ENCODE measurements at regions not wholly inside any gene's neighbourhood (a gene's known extent, or its start where the extent isn't known, plus 50 kb on each side); places are given as distances from the start of the nearest gene placed in this dataset.

- H3K4me1 ChIP-seq: peaks cover 3 to 32% (median 15%) of the 10 kb centered on the region in 9 donors
- H3K27ac ChIP-seq: peak overlapping the region in 7 of 10 donors; percentile 11 to 70 (median 37)
- intact Hi-C loops (cut with DNase I): loop anchor here in 1 of 10 donors (10.0 kb wide), 1 partner anchor 84 kb away; no protein-coding TSS in a partner anchor
- H3K36me3 ChIP-seq: no peaks in the 10 kb centered on the region
- 62 to 68% methylated on average over 4 of the region's 4 CpGs for WGBS, 2 donors
- H3K27me3 ChIP-seq: no peaks in the 10 kb centered on the region
- ATAC-seq: peak in 5 of 8 donors; percentile 27 to 87 (median 47)
- no peaks in the 10 kb centered on the region for H3K9me3 ChIP-seq
- DNase-seq: no peak
- TF ChIP-seq, protein P1, sequence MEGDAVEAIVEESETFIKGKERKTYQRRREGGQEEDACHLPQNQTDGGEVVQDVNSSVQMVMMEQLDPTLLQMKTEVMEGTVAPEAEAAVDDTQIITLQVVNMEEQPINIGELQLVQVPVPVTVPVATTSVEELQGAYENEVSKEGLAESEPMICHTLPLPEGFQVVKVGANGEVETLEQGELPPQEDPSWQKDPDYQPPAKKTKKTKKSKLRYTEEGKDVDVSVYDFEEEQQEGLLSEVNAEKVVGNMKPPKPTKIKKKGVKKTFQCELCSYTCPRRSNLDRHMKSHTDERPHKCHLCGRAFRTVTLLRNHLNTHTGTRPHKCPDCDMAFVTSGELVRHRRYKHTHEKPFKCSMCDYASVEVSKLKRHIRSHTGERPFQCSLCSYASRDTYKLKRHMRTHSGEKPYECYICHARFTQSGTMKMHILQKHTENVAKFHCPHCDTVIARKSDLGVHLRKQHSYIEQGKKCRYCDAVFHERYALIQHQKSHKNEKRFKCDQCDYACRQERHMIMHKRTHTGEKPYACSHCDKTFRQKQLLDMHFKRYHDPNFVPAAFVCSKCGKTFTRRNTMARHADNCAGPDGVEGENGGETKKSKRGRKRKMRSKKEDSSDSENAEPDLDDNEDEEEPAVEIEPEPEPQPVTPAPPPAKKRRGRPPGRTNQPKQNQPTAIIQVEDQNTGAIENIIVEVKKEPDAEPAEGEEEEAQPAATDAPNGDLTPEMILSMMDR (IDR thresholded peaks at IDR 0.05): no peak
- H3K4me3 ChIP-seq: no peak overlapping the region
These were observed 141.1 kb upstream of the IRF2BP2 start for GRCh38 chr1:234750922-234751627.

DNA sequence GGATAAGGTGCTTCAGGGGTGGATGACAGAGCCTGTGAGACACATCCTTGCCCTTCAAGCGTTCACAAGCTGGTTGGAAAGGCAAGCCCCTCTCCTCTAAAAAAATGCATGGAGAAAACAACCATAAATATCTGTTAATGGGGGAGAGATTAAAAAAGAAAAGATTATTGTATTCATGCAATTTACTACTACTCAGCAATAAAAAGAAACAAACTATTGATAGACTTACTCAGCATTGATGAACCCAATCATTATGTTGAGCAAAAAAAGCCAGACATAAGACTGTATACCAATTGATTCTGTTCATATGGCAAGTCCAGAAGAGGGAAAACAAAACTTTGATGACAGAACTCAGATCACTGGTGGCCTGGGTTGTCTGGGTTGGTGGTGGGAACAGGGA is 138.7 kb upstream of the IRF2BP2 start:
- H3K4me1 ChIP-seq: peaks cover 0 to 35% (median 11%) of the 10 kb centered on the region in 9 donors
- no peak overlapping the region for H3K27ac ChIP-seq
- no peak for ATAC-seq
- DNase-seq: no peak
- WGBS, 2 donors: 93 to 100% methylated on average over 1 of the region's 1 CpG
- H3K4me3 ChIP-seq: no peak overlapping the region
- TF ChIP-seq, protein P1 (IDR thresholded peaks at IDR 0.05): no peak
- no peaks in the 10 kb centered on the region for H3K9me3 ChIP-seq
- no peaks in the 10 kb centered on the region for H3K27me3 ChIP-seq
- intact Hi-C loops (cut with DNase I): no loop called here
- no peaks in the 10 kb centered on the region for H3K36me3 ChIP-seq

- Histone ChIP-seq H3K4me1 (peaks cover 0 to 42% (median 11%) of the 10 kb centered on the region in 9 donors), H3K4me3 (no peak overlapping the region), H3K9me3 (no peaks in the 10 kb centered on the region), H3K27me3 (no peaks in the 10 kb centered on the region), H3K36me3 (no peaks in the 10 kb centered on the region), H3K27ac (no peak overlapping the region)
- intact Hi-C loops (cut with DNase I): no loop called here
- TF ChIP-seq, protein P1 (IDR thresholded peaks at IDR 0.05): no peak
- WGBS, 2 donors: 91 to 95% methylated on average over 7 of the region's 7 CpGs
- DNase-seq: no peak
- ATAC-seq: no peak
These were observed 138.1 kb upstream of the IRF2BP2 start for GRCh38 chr1:234748066-234748465.

DNA sequence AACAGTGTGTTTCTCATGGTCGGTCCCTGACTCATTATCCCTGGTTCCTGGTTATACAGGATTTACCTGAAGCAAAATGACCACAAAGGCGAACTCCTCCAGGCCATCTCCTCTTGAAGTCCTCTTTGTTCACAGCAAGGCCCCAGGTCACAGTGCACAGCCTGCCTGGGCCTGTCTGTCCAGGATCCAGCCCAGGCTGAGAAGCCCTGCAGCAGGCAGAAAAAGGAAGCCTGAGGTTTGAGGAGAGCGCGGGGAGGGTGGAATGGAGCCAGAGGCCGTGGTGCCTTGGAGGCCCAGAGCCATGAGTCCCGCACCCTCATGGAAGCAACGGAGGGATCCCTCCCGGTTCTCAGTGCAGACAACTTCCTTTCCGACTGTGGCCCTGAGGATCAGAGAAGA is 136.8 kb upstream of the IRF2BP2 start:
- Histone ChIP-seq H3K27me3 (no peaks in the 10 kb centered on the region), H3K4me3 (no peak overlapping the region), H3K27ac (no peak overlapping the region), H3K36me3 (no peaks in the 10 kb centered on the region), H3K9me3 (no peaks in the 10 kb centered on the region), H3K4me1 (peaks cover 0 to 42% (median 11%) of the 10 kb centered on the region in 9 donors)
- intact Hi-C loops (cut with DNase I): no loop called here
- DNase-seq: no peak
- WGBS, 2 donors: 77 to 87% methylated on average over 9 of the region's 9 CpGs
- peak in 1 of 8 donors; percentile 24 for ATAC-seq
- TF ChIP-seq, protein P1 (IDR thresholded peaks at IDR 0.05): no peak

Data from heart right ventricle (tissue), 16 donors.